ENCODE measurements at regions not wholly inside any gene's neighbourhood (a gene's known extent, or its start where the extent isn't known, plus 50 kb on each side); places are given as distances from the start of the nearest gene placed in this dataset.

DNA sequence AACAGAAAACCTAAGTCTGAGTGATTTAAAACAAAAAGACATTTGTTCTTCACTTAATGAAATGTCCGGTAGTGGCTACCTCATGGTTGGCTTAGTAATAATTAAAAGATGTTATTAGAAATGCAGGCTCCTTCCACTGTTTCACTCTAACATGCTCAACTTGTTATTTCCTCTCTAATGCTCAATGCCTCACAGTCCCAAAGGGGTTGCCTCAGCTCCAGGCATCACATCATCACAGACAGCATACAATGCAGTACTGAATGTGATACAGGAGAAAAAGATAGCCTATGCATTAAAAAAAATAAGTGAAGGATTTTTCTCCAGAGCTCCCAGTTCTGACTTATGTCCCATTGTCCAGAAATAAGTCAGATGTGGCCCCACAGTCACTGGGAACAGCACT, 1077.0 kb upstream of the TMEM132C start:
- no peaks in the 10 kb centered on the region for H3K27me3 ChIP-seq (ENCODE audit: insufficient read depth, low read length)
- H3K9ac ChIP-seq (ENCODE audit: extremely low read depth, insufficient read length, low read length) = no peak overlapping the region
- H3K9me3 ChIP-seq (ENCODE audit: control insufficient read depth, low read depth, low read length) = no peaks in the 10 kb centered on the region
- H2BK20ac ChIP-seq (ENCODE audit: low read depth, low read length, poor library complexity, severe bottlenecking) = no peak overlapping the region
- H2AK5ac ChIP-seq (ENCODE audit: insufficient read length, low read length) = no peak overlapping the region
- no peak overlapping the region for H3K27ac ChIP-seq (ENCODE audit: insufficient read length, low read depth, low read length)
- no CpG with 5 or more reads among the region's 1 CpG for WGBS (ENCODE audit: extremely low coverage, insufficient read length, low lambda C conversion rate)
- peaks cover 4% of the 10 kb centered on the region; the same call in 1 of the 2 replicates for H3K27me3 Mint-ChIP-seq (ENCODE audit: low read depth)
- H2AFZ ChIP-seq (ENCODE audit: low read length) = no peak overlapping the region
- H3K9me3 Mint-ChIP-seq = no peaks in the 10 kb centered on the region
- no peak overlapping the region for H3K18ac ChIP-seq (ENCODE audit: insufficient read length, low read depth, low read length)
- H3T11ph ChIP-seq (ENCODE audit: low read length) = no peak overlapping the region
- H4K8ac ChIP-seq (replicated peaks; ENCODE audit: insufficient read length, low read depth, low read length) = no peak overlapping the region
- no peak overlapping the region for H3K4me3 Mint-ChIP-seq
- H2BK12ac ChIP-seq (ENCODE audit: insufficient read length, low read depth, low read length) = no peak overlapping the region
- H3K4ac ChIP-seq (ENCODE audit: low read depth, low read length) = no peak overlapping the region
- DNase-seq = no peak
- H3K79me1 ChIP-seq (ENCODE audit: insufficient read depth, low read depth, low read length, poor library complexity, severe bottlenecking) = no peaks in the 10 kb centered on the region
- no peak overlapping the region for H3K23ac ChIP-seq (ENCODE audit: insufficient read length, low read depth, low read length)
- no peaks in the 10 kb centered on the region for H3K4me1 ChIP-seq (ENCODE audit: insufficient read depth, low read length)
- no peak overlapping the region for H3K27ac Mint-ChIP-seq
- H3K79me2 ChIP-seq (ENCODE audit: insufficient read depth, low read length) = no peaks in the 10 kb centered on the region
- no peaks in the 10 kb centered on the region for H4K20me1 ChIP-seq (ENCODE audit: control insufficient read depth, insufficient read depth, insufficient read length)
- TF ChIP-seq, protein P1, sequence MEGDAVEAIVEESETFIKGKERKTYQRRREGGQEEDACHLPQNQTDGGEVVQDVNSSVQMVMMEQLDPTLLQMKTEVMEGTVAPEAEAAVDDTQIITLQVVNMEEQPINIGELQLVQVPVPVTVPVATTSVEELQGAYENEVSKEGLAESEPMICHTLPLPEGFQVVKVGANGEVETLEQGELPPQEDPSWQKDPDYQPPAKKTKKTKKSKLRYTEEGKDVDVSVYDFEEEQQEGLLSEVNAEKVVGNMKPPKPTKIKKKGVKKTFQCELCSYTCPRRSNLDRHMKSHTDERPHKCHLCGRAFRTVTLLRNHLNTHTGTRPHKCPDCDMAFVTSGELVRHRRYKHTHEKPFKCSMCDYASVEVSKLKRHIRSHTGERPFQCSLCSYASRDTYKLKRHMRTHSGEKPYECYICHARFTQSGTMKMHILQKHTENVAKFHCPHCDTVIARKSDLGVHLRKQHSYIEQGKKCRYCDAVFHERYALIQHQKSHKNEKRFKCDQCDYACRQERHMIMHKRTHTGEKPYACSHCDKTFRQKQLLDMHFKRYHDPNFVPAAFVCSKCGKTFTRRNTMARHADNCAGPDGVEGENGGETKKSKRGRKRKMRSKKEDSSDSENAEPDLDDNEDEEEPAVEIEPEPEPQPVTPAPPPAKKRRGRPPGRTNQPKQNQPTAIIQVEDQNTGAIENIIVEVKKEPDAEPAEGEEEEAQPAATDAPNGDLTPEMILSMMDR (conservative IDR thresholded peaks at IDR 0.05) = no peak
- no peaks in the 10 kb centered on the region for H3K23me2 ChIP-seq (ENCODE audit: insufficient read length, low read depth, low read length, poor library complexity, severe bottlenecking)
- no peak overlapping the region for H3K4me2 ChIP-seq (ENCODE audit: insufficient read depth, insufficient read length, low read length)
- no peak overlapping the region for H2BK5ac ChIP-seq (ENCODE audit: insufficient read length, low read length)
- no peak overlapping the region for H2BK120ac ChIP-seq (ENCODE audit: low read depth, low read length, poor library complexity, severe bottlenecking)
- H3K36me3 Mint-ChIP-seq (ENCODE audit: insufficient read depth in 1 of 3, low read depth in 3 of 3) = no peaks in the 10 kb centered on the region; a peak in 1 of 7 replicates
- peaks cover 5 to 7% of the 10 kb centered on the region in 2 experiments for H3K4me1 Mint-ChIP-seq
- H4K5ac ChIP-seq (ENCODE audit: insufficient read length, low read depth, low read length) = no peak overlapping the region
- no peak overlapping the region for H3K14ac ChIP-seq (ENCODE audit: insufficient read depth, low read length)
- H3K56ac ChIP-seq (ENCODE audit: insufficient read length, low read depth, low read length) = no peak overlapping the region
- no peak overlapping the region for H4K91ac ChIP-seq (ENCODE audit: insufficient read length, low read depth, low read length)
- no peak overlapping the region for H2BK15ac ChIP-seq (ENCODE audit: low read depth, low read length)

All from H9 (cell line).